Stimulated activated CD8-positive, alpha-beta memory T cell treated with anti-CD3 and anti-CD28 coated beads, Interleukin-4, amount 100 ng/mL, for 1 hour (primary cell): ENCODE measurements at regions not wholly inside any gene's neighbourhood (a gene's known extent, or its start where the extent isn't known, plus 50 kb on each side); places are given as distances from the start of the nearest gene placed in this dataset.

Source experiments
- DNase-seq, 2 donors: peaks; one replicate each; pipeline ENCODE4 v3.0.0-alpha.2; 2020; ENCODE audit warnings: low read depth in 2 of 2, low spot score in 1 of 2

- no peak for DNase-seq
These were observed 71.9 kb downstream of the NAV1 start for GRCh38 chr1:201610858-201611257.

GRCh38 chr1:201612645-201613044 is 73.7 kb downstream of the NAV1 start:
- DNase-seq, result no peak

GRCh38 chr1:201614262-201615015 is 75.5 kb downstream of the NAV1 start:
- no peak for DNase-seq

- no peak for DNase-seq
These were observed 78.2 kb downstream of the NAV1 start for GRCh38 chr1:201617157-201617556.

GRCh38 chr1:201618389-201618788 is 79.5 kb downstream of the NAV1 start:
- no peak for DNase-seq

- no peak for DNase-seq
These were observed 80.0 kb downstream of the NAV1 start for GRCh38 chr1:201618905-201619304.

GRCh38 chr1:201619513-201619912 is 80.6 kb downstream of the NAV1 start:
- no peak for DNase-seq

- no peak for DNase-seq
These were observed 83.4 kb downstream of the NAV1 start for GRCh38 chr1:201622353-201622752.

- DNase-seq, result no peak
These were observed 83.9 kb downstream of the NAV1 start for GRCh38 chr1:201622824-201623223.

- no peak for DNase-seq
These were observed 85.9 kb downstream of the NAV1 start for GRCh38 chr1:201624741-201625225.

- no peak for DNase-seq
These were observed 86.4 kb downstream of the NAV1 start for GRCh38 chr1:201625226-201625761.

- DNase-seq, result no peak
These were observed 86.9 kb downstream of the NAV1 start for GRCh38 chr1:201625851-201626251.

GRCh38 chr1:201626629-201627275 is 87.8 kb downstream of the NAV1 start:
- DNase-seq, result no peak

- DNase-seq, result no peak
These were observed 89.6 kb downstream of the NAV1 start for GRCh38 chr1:201628490-201628889.

- DNase-seq, result no peak
These were observed 91.7 kb downstream of the NAV1 start for GRCh38 chr1:201630582-201630981.

GRCh38 chr1:201631037-201631436 is 92.1 kb downstream of the NAV1 start:
- DNase-seq, result no peak

- DNase-seq, result no peak
These were observed 93.5 kb downstream of the NAV1 start for GRCh38 chr1:201632364-201632952.

- DNase-seq, result no peak
These were observed 94.4 kb downstream of the NAV1 start for GRCh38 chr1:201633297-201633696.

GRCh38 chr1:201633811-201634210 is 94.9 kb downstream of the NAV1 start:
- DNase-seq, result no peak

- no peak for DNase-seq
These were observed 95.3 kb downstream of the NAV1 start for GRCh38 chr1:201634261-201634660.

GRCh38 chr1:201636097-201636496 is 97.2 kb downstream of the NAV1 start:
- no peak for DNase-seq

GRCh38 chr1:201636510-201636971 is 97.6 kb downstream of the NAV1 start:
- no peak for DNase-seq
